Tibial nerve (tissue), 3 donors: ENCODE measurements at regions not wholly inside any gene's neighbourhood (a gene's known extent, or its start where the extent isn't known, plus 50 kb on each side); places are given as distances from the start of the nearest gene placed in this dataset.

Experiments used
- CTCF ChIP-seq, 5 experiments: fragments of 200-600 bp in 3 of 5; fragments of 450-650 bp in 2 of 5; sonication (generic) in 3 of 5; IDR thresholded peaks; one replicate each; pipeline ENCODE4 v1.5.1; 2016 to 2019; ENCODE audit warnings: antibody characterized with exemption in 5 of 5, mild to moderate bottlenecking in 3 of 5, moderate library complexity in 2 of 5
- POLR2A ChIP-seq, 2 donors: fragments of 450-650 bp; IDR thresholded peaks; one replicate each; pipeline ENCODE4 v1.6.1; 2017; ENCODE audit warnings: antibody characterized with exemption in 2 of 2, mild to moderate bottlenecking in 2 of 2, moderate library complexity in 2 of 2

DNA sequence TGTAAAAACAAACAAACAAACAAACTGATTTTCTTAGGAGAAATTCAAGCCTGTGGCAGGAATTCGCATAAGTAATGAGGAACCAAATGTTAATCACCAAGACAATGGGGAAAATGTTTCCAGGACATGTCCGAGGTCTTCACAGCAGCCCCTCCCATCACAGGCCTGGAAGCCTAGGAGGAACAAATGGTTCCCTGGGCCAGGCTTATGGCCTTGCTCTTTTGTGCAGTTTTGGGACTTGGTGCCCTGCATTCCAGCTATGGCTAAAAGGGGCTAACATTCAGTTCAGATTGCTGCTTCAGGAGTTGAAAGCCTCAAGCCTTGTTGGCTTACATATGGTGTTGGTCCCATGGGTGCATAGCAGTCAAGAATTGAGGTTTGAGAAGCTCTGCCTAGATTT, 1372.7 kb upstream of the CITED2 start:
- no peak for TF ChIP-seq CTCF (IDR thresholded peaks at IDR 0.05)
- TF ChIP-seq POLR2A (IDR thresholded peaks at IDR 0.05): no peak
